ENCODE measurements at regions not wholly inside any gene's neighbourhood (a gene's known extent, or its start where the extent isn't known, plus 50 kb on each side); places are given as distances from the start of the nearest gene placed in this dataset.

DNA sequence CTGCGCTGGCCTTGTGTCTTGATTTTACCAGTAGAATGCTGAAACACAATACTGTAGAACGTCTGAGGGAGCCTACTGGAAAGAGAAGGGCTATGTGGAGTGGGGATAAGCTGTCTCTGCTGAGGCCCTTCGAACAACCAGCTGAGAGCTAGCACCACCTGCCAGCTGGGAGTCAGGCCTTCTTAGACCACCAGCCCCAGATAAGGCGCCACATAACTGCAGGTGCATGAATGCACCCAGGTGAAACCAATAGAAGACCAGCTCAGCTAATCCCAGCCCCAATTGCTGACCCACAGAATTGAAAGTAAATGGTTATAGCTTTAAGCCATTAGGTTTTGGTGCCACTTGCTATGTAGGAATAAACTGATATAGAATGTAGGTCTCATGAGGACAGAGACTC lies 438.4 kb downstream of the ADRA2A start:
- CTCF ChIA-PET = no interaction called here
- POLR2A ChIA-PET = no interaction called here

GRCh38 chr10:111515706-111516105 lies 438.9 kb downstream of the ADRA2A start:
- H3K4me3 Mint-ChIP-seq = no peak overlapping the region
- POLR2A ChIA-PET = no interaction called here
- Histone ChIP-seq H3K79me2 (ENCODE audit: control insufficient read depth, insufficient read depth, low read length) (no peaks in the 10 kb centered on the region), H3K27me3 (replicated peaks in 1 of 4; ENCODE audit: control extremely low read depth in 1 of 4, control insufficient read depth in 3 of 4, insufficient read depth in 4 of 4, low read length in 3 of 4) (no peaks in the 10 kb centered on the region), H3K4me1 (ENCODE audit: control insufficient read depth in 2 of 2, insufficient read depth in 2 of 2, low read length in 2 of 2) (no peaks in the 10 kb centered on the region), H3K27ac (ENCODE audit: low read length in 2 of 2) (no peak overlapping the region), H3K36me3 (replicated peaks in 1 of 2; ENCODE audit: control extremely low read depth in 1 of 2, control insufficient read depth in 1 of 2, extremely low read depth in 1 of 2, insufficient read depth in 2 of 2, low read length in 1 of 2) (no peaks in the 10 kb centered on the region), H3K9me3 (ENCODE audit: control extremely low read depth in 1 of 3, control insufficient read depth in 2 of 3, insufficient read depth in 1 of 3, low read length in 2 of 3) (no peaks in the 10 kb centered on the region), H3K9ac (ENCODE audit: low read length) (no peak overlapping the region), H3K4me3 (ENCODE audit: control extremely low read depth in 1 of 5, extremely low read depth in 1 of 5, insufficient read depth in 1 of 5, low read depth in 2 of 5, low read length in 4 of 5) (no peak overlapping the region), H4K20me1 (ENCODE audit: control insufficient read depth, insufficient read depth, low read length, poor library complexity, severe bottlenecking) (no peaks in the 10 kb centered on the region), H3K4me2 (replicated peaks; ENCODE audit: low read depth, low read length, poor library complexity, severe bottlenecking) (no peak overlapping the region), H2AFZ (ENCODE audit: insufficient read depth, low read depth, low read length, poor library complexity, severe bottlenecking) (no peak overlapping the region)
- ATAC-seq (ENCODE audit: low read depth) (no peak), DNase-seq (no peak)
- no peaks in the 10 kb centered on the region for H3K27me3 Mint-ChIP-seq
- no peaks in the 10 kb centered on the region for H3K4me1 Mint-ChIP-seq
- intact Hi-C loops (cut with micrococcal nuclease) = no loop called here
- no peaks in the 10 kb centered on the region for H3K9me3 Mint-ChIP-seq (ENCODE audit: insufficient read depth)
- CTCF ChIA-PET = no interaction called here
- TF ChIP-seq EZH2 (IDR thresholded peaks at IDR 0.05; ENCODE audit: borderline replicate concordance, insufficient read depth, low read depth, low read length, poor library complexity, severe bottlenecking) (no peak), CTCF (IDR thresholded peaks at IDR 0.05) (no peak)
- H3K27ac Mint-ChIP-seq = no peak overlapping the region

More for the DNA sequence above, 438.4 kb downstream of the ADRA2A start:
- TF ChIP-seq CTCF (IDR thresholded peaks at IDR 0.05) (no peak), EZH2 (IDR thresholded peaks at IDR 0.05; ENCODE audit: borderline replicate concordance, insufficient read depth, low read depth, low read length, poor library complexity, severe bottlenecking) (no peak)
- H3K9me3 ChIP-seq (ENCODE audit: control extremely low read depth in 1 of 3, control insufficient read depth in 2 of 3, insufficient read depth in 1 of 3, low read length in 2 of 3) = no peaks in the 10 kb centered on the region
- no peak overlapping the region for H3K4me3 ChIP-seq (ENCODE audit: control extremely low read depth in 1 of 5, extremely low read depth in 1 of 5, insufficient read depth in 1 of 5, low read depth in 2 of 5, low read length in 4 of 5)
- peaks cover 2% of the 10 kb centered on the region for H3K27me3 Mint-ChIP-seq
- H3K27ac Mint-ChIP-seq = no peak overlapping the region
- 88% methylated on average over 3 of the region's 4 CpGs for WGBS (ENCODE audit: insufficient coverage)
- no peak overlapping the region for H3K4me2 ChIP-seq (replicated peaks; ENCODE audit: low read depth, low read length, poor library complexity, severe bottlenecking)
- no peaks in the 10 kb centered on the region for H4K20me1 ChIP-seq (ENCODE audit: control insufficient read depth, insufficient read depth, low read length, poor library complexity, severe bottlenecking)
- H3K4me3 Mint-ChIP-seq = no peak overlapping the region
- no peaks in the 10 kb centered on the region for H3K4me1 Mint-ChIP-seq
- DNase-seq (no peak), ATAC-seq (ENCODE audit: low read depth) (no peak)
- no peak overlapping the region for H3K27ac ChIP-seq (ENCODE audit: low read length in 2 of 2)
- intact Hi-C loops (cut with micrococcal nuclease) = no loop called here
- no peaks in the 10 kb centered on the region for H3K4me1 ChIP-seq (ENCODE audit: control insufficient read depth in 2 of 2, insufficient read depth in 2 of 2, low read length in 2 of 2)
- no peaks in the 10 kb centered on the region for H3K36me3 ChIP-seq (replicated peaks in 1 of 2; ENCODE audit: control extremely low read depth in 1 of 2, control insufficient read depth in 1 of 2, extremely low read depth in 1 of 2, insufficient read depth in 2 of 2, low read length in 1 of 2)
- no peaks in the 10 kb centered on the region for H3K27me3 ChIP-seq (replicated peaks in 1 of 4; ENCODE audit: control extremely low read depth in 1 of 4, control insufficient read depth in 3 of 4, insufficient read depth in 4 of 4, low read length in 3 of 4)
- H3K9ac ChIP-seq (ENCODE audit: low read length) = no peak overlapping the region
- no peak overlapping the region for H2AFZ ChIP-seq (ENCODE audit: insufficient read depth, low read depth, low read length, poor library complexity, severe bottlenecking)
- no peaks in the 10 kb centered on the region for H3K9me3 Mint-ChIP-seq (ENCODE audit: insufficient read depth)
- no peaks in the 10 kb centered on the region for H3K79me2 ChIP-seq (ENCODE audit: control insufficient read depth, insufficient read depth, low read length)
